22Rv1 (cell line): ENCODE measurements at regions not wholly inside any gene's neighbourhood (a gene's known extent, or its start where the extent isn't known, plus 50 kb on each side); places are given as distances from the start of the nearest gene placed in this dataset.

Experiments used
- H3K27ac ChIP-seq: fragments of 450-650 bp; 2 replicates; pipeline ENCODE4 v1.5.1; 2017
- ZFX ChIP-seq: fragments of 450-650 bp; IDR thresholded peaks from 2 replicates; pipeline ENCODE4 v1.6.1; 2017; ENCODE audit warnings: antibody characterized with exemption, borderline replicate concordance
- TF ChIP-seq, protein P1 (sequence below): fragments of 450-650 bp; IDR thresholded peaks from 2 replicates; pipeline ENCODE4 v1.5.1; 2017; ENCODE audit warnings: mild to moderate bottlenecking

GRCh38 chr13:80612804-80613203 lies 271.9 kb upstream of the SPRY2 start:
- H3K27ac ChIP-seq, result no peak overlapping the region
- TF ChIP-seq ZFX, result no peak
- TF ChIP-seq, protein P1, sequence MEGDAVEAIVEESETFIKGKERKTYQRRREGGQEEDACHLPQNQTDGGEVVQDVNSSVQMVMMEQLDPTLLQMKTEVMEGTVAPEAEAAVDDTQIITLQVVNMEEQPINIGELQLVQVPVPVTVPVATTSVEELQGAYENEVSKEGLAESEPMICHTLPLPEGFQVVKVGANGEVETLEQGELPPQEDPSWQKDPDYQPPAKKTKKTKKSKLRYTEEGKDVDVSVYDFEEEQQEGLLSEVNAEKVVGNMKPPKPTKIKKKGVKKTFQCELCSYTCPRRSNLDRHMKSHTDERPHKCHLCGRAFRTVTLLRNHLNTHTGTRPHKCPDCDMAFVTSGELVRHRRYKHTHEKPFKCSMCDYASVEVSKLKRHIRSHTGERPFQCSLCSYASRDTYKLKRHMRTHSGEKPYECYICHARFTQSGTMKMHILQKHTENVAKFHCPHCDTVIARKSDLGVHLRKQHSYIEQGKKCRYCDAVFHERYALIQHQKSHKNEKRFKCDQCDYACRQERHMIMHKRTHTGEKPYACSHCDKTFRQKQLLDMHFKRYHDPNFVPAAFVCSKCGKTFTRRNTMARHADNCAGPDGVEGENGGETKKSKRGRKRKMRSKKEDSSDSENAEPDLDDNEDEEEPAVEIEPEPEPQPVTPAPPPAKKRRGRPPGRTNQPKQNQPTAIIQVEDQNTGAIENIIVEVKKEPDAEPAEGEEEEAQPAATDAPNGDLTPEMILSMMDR, result no peak

DNA sequence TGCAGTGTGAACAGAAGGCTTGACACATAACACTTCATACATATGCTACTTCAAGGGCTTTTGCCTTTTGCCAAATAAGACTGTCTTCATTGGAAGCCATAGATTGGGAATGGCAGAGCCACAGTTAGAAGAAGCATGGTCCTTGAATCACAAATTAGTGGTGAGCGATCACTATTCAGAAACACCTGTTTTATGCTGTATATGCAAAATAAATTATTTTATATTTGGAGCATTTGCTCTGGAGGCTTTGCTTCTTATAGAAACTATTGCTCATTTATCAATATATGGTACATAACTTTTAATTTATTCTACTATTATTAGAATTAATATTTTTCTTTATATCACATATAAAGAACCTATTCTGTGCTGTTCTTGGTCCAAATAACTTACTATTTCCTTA lies 270.4 kb upstream of the SPRY2 start:
- TF ChIP-seq, protein P1, result no peak
- TF ChIP-seq ZFX, result no peak
- no peak overlapping the region for H3K27ac ChIP-seq

- TF ChIP-seq, protein P1, result no peak
- no peak for TF ChIP-seq ZFX
These were observed 264.8 kb upstream of the SPRY2 start for GRCh38 chr13:80605716-80606115.

DNA sequence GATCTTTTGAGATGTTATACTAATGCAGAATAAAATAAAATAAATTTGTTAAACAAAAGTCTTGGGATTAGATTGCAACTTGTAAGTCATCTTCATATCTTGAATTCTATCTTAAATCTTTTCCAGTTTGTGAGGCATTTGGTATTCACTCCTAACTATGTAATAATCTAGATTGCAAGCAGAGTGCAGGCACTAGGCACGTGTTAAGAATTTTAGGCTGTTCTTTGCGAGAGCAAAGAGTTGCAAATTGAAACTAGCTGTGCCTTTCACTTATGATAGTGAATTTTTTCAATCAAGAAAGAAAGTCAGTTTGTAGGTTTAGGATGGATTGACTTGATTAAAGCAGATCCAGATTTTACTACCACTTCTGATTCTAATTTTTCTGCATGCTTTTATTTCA lies 264.1 kb upstream of the SPRY2 start:
- no peak overlapping the region for H3K27ac ChIP-seq
- TF ChIP-seq, protein P1, result no peak
- no peak for TF ChIP-seq ZFX

More at GRCh38 chr13:80605716-80606115, 264.8 kb upstream of the SPRY2 start:
- no peak overlapping the region for H3K27ac ChIP-seq

- H3K27ac ChIP-seq, result no peak overlapping the region
- TF ChIP-seq, protein P1, result no peak
- no peak for TF ChIP-seq ZFX
These were observed 263.2 kb upstream of the SPRY2 start for GRCh38 chr13:80604098-80604497.

- no peak overlapping the region for H3K27ac ChIP-seq
- no peak for TF ChIP-seq ZFX
- TF ChIP-seq, protein P1, result no peak
These were observed 262.4 kb upstream of the SPRY2 start for GRCh38 chr13:80603351-80603750.

DNA sequence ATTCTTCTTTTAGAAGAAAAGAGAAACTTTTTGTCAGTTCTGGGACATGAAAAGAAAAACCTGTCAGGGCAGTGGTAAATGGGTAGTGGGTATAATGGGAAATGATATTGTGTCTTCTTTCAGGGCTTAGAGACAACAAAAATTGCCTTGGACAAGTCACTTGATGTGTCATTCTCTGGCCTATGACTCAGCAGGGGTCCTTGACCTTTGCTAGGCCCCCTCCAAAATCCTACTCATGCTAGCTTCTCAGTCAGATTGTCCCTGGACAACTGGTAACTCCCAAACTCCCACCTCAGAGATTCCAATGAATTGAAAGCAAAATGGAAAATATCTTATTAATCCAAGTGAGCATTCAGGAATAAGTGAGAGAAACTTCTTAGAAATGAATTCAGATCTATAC lies 258.8 kb upstream of the SPRY2 start:
- TF ChIP-seq ZFX, result no peak
- TF ChIP-seq, protein P1, result no peak
- no peak overlapping the region for H3K27ac ChIP-seq
